Hematopoietic multipotent progenitor cell treated with erythropoietin and hydrocortisone succinate and interleukin-3 and kit ligand, for 8 days (in vitro differentiated cells): ENCODE measurements at regions not wholly inside any gene's neighbourhood (a gene's known extent, or its start where the extent isn't known, plus 50 kb on each side); places are given as distances from the start of the nearest gene placed in this dataset.
"Not testable (repeated sequence)": the region's sequence is repeated elsewhere in the genome, so short reads cannot be mapped to it uniquely, and the experiment has no call there.

Experiments used
- DNase-seq: peaks from one replicate; pipeline ENCODE4 v3.0.0-alpha.2; 2015

DNA sequence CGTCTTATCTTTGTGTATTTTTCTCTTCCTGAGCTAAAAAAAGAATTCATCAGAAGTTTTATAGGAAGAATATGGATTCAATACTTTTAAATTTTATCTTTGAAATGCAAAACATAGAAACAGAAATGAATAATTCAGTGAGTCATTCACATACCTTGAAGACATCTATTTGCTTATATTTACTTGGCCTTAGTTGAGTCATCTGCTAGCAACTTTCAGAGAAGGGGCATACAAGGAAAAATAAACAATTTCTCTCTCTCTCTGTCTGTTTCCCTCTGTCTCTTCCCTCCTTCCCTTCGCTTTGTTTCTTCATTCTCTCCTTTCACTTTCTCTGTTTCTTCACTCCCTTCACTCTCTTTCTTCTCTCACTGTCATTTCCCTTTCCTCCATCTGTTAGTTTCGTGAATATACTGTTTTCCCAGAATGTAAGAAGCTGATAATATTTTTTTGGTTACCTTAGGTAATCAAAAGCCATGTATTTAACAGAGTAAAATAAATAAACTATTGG lies 477.2 kb downstream of the BRINP3 start:
- no peak for DNase-seq

DNA sequence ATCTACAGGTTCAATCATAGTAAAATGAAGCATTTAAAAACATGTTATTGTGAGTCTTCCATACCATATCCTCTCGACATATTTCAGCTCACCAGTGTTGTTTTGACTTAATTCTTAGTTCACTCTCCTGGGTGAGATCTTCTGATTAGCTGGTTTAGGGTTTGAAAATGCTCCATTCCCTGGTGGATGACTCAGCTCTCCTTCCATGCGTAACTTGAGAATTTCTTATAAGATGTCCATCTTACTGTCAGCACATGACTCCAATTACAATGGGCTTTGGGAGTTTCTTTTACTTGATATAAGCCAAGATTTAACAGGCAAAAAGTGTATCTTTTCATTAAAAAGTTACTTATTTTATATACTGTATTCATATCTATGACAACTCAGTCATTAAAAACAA lies 476.5 kb downstream of the BRINP3 start:
- no peak for DNase-seq

GRCh38 chr1:190003376-190003775 lies 474.3 kb downstream of the BRINP3 start:
- no peak for DNase-seq

- no peak for DNase-seq
Measured at GRCh38 chr1:190011585-190011984, 466.1 kb downstream of the BRINP3 start.

DNA sequence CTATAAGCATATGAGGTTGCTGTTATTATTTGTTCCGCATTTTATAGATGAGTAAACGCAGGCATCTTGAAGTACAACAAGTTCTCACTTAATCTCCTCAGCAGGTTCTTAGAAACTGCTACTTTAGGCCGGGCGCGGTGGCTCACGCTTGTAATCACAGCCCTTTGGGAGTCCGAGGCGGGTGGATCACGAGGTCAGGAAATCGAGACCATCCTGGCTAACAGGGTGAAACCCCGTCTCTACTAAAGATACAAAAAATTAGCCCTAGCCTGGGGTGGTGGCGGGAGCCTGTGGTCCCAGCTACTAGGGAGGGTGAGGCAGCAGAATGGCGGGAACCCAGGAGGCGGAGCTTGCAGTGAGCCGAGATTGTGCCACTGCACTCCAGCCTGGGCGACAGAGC lies 458.5 kb downstream of the BRINP3 start:
- not testable (repeated sequence) for DNase-seq

GRCh38 chr1:190019717-190020116 lies 457.9 kb downstream of the BRINP3 start:
- no peak for DNase-seq

DNA sequence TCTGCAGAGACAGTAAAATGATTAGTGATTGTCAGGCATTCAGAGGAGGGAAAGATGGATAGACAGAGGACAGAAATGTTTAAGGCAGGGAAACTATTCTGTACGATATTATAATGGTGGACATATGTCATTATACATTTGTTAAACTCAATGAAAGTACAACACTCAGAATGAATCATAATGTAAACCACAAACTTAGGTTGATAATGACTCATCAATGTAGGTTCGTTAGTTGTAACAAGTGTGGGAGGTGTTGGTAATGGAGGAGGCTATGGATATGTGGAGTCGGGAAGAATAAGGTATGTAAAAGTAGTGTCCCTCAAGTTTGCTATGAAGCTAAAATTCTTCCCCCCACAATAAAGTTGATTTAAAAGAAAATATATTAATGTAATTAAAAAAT lies 455.0 kb downstream of the BRINP3 start:
- DNase-seq, result no peak

DNA sequence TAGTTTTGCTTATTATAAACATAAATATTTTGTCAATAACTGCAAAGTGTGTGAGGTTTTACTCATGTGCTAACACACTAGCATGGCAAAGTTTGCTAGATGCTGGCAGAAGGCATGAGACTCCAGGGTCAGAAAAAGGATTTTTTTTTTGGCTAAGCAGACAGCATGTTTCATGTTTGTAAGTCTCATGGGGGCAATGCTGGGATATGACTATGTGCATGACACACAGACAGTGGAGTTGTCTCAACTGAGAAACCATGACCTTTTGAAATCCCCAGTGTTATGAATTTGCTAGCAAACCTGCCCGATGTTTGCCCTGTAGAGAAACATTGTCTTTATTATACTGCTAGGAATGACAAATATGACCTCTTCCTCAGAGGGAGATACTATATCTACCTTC lies 448.2 kb downstream of the BRINP3 start:
- no peak for DNase-seq

GRCh38 chr1:190043655-190044054 lies 434.0 kb downstream of the BRINP3 start:
- DNase-seq, result no peak

GRCh38 chr1:190046231-190046630 lies 431.4 kb downstream of the BRINP3 start:
- no peak for DNase-seq
